Activated gamma-delta T cell (primary cell): ENCODE measurements at regions not wholly inside any gene's neighbourhood (a gene's known extent, or its start where the extent isn't known, plus 50 kb on each side); places are given as distances from the start of the nearest gene placed in this dataset.
"Not testable (repeated sequence)": the region's sequence is repeated elsewhere in the genome, so short reads cannot be mapped to it uniquely, and the experiment has no call there.

ENCODE experiments used
- DNase-seq: peaks from one replicate; lab custom pipeline; 2025; lab: John Stamatoyannopoulos, UW

GRCh38 chr11:134866215-134866614, 454.2 kb upstream of the B3GAT1 start:
- DNase-seq = no peak

DNA sequence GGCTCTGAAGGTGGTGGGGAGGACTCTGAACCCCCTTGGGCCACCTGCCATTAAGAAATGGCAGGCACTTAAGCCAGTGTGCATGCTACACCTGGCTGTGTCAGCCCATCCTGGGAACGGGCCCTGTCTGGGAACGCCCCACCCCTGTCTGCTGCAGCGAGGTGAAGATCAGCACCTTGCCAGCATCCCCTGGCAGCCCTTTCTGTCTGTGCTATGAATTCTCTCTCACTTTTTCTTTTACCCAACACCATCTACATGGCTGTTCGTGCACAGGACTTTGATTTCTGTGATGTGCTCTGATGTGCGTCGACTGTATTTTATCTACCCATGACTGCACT, 452.9 kb upstream of the B3GAT1 start:
- DNase-seq = no peak

- DNase-seq = no peak
Measured at GRCh38 chr11:134864233-134864967, 452.4 kb upstream of the B3GAT1 start.

DNA sequence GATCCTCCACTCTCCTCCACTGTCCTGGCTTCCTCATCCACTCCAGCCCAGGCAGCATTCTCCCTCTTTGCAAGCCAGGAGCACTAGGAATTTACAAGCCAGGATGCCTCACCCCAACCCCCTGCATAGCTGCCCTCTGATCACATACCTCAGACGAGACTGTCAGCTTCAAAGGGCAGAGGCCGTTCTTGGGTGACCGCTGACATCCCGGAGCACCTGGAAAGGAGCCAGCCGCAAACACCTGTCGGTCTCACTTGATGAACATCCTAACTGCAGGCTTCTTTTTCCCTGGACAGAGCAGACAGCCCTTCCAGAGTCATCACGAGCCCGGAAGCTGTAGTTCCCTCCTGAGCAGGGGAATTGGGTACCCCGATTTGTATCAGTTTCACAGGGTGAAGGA, 451.3 kb upstream of the B3GAT1 start:
- no peak for DNase-seq

- no peak for DNase-seq
Measured at GRCh38 chr11:134862587-134863195, 450.6 kb upstream of the B3GAT1 start.

DNA sequence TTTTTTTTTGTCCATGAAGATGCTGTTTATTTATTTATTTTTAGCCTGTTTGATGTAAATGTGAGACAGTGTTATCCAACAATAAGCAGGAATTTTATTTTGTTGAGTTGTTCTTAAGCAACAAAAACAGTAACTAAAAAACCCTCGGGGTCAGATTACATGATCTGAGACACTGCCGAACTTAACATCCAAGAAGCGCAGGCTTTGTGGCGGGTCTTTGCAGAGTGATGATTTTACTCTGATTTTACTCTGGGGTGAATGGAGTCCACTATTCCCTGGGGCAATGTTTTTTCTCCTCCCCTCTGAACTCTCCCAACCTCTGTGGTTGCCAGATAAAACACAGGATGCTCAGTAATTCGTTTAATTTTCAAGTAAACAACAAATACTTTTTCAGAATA, 450.1 kb upstream of the B3GAT1 start:
- no peak for DNase-seq

DNA sequence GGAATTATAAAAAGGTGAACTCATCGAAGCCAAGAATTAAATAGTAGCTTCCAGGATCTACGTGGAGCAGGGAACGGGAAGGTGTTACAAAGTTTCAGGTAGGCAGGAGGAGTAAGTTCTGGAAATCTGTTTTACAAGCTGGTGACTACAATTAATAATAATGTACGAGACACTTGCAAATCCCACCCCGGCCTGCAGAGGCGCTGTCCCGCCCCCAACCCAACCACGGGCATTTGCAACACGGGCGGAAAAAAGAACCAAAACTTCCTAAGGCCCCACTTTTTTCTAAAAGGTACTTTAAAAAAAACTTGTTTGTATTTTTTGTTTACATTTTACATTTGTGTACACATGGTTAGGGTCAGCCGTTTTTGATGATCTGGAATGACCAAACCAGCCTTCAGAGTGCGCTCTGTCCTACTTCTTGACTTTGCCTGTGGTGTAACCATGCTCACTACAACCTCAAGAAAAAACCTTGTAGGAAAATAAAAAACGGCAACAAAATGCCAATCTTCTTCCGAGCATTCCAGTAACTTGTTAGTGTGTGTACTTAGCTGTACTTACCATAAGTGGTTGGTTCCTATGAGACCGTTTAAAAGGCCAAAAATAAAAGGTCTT, 449.6 kb upstream of the B3GAT1 start:
- no peak for DNase-seq

- DNase-seq = no peak
Measured at GRCh38 chr11:134858783-134859480, 446.9 kb upstream of the B3GAT1 start.

DNA sequence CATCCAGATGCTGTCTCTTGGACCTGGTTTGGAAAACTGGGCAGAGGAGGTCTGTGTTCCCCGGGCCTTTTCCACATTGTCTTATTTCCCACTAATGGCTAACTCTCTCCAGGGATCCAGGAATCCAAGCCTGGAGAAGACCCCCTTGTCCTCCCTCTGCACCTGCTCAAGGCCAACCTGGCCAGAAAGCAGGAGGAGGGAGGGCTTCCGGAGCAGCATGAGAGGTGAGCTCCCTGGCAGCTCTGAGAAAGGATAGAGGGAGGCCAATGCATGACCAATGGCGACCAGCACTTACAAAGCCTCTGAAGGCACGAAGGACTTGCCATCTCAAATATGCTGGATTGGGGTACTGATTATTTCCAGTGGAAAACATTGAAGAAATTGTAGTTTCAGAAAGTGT, 445.0 kb upstream of the B3GAT1 start:
- DNase-seq = no peak

DNA sequence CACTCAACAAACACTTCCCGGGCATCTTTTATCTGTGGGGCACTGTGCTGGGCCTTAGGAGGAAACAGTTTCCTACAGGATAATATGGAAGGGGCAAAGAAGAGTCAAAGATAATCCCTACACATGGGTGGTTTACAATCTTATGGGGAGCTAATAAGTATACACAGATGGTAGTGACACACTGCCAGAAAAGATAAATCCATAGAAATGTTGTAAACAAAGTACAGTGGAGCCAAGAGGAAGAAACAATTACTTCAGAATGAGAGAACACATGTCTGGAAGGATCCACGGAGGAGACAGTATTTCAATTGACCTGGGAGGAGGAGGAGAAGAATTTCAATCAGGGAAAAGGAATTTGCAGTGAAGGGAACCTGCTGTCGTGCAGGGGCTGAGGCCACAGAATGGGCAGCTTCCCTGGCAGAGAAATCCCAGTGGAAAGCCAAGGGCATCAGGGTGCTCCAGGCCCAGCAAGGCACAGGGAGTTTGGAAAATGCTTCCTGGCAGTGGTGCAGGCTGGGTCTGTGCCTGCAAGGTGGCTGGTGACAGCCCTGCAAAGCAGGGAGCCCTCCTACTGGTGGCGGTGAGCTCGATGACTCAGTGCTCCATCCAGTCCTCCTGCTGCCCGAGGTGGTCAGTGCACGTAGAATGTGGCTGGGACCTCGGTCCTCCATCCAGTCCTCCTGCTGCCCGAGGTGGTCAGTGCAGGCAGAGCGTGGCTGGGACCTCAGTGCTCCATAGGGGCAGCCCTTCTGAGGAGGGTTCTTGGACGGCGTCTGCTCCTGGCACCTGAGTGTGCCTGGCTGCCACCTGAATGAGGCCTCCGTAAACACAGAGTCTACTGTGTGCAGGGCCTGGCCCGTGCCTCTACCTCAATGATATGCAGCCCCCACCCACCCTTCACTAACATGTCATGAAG, 444.3 kb upstream of the B3GAT1 start:
- no peak for DNase-seq

DNA sequence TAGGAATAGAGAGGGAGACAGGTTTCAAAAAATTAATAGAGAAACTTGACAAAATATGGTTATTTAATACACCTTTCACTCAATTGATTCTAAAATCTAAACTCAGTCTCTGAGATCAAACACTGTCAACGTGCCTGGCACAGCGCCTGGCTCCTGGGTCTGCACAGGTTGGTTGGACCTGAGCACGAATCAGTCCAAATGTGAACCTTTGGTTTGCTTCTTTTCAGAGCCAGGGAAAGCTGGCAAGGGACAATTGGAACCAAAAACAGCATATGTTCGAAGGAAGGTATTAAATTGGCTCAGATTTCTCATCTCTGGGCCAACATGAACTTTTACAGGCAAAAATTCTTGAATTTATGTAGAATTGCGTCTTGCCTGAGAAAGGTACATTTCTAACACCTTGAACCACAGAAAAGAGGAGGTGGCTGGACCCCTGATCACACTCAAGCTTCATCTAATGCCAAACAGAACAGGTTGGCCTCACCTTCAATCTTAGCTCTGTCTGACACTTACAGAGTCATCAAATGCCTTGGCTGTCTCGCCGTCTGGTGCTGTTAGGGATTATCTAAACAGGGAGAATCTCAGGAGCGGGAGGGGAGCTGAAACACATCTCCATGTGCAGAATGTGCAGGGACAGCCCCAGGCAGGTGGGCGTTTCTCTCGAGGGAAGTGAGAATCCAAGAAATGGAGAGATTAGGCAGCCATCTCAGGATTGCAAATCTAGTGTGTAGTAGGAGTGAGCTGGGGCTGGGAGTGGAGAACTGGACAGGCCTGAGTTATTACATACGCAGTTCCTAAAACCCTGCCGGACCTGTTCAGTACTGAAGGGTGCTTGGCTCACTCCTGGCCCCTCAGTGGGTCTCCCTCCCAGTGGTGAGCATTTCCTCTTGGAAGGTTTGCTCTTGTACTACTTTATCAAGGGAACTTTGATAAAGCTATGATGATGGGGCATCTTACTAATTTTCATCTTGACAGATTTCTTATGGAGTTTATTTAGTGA, 442.2 kb upstream of the B3GAT1 start:
- no peak for DNase-seq

DNA sequence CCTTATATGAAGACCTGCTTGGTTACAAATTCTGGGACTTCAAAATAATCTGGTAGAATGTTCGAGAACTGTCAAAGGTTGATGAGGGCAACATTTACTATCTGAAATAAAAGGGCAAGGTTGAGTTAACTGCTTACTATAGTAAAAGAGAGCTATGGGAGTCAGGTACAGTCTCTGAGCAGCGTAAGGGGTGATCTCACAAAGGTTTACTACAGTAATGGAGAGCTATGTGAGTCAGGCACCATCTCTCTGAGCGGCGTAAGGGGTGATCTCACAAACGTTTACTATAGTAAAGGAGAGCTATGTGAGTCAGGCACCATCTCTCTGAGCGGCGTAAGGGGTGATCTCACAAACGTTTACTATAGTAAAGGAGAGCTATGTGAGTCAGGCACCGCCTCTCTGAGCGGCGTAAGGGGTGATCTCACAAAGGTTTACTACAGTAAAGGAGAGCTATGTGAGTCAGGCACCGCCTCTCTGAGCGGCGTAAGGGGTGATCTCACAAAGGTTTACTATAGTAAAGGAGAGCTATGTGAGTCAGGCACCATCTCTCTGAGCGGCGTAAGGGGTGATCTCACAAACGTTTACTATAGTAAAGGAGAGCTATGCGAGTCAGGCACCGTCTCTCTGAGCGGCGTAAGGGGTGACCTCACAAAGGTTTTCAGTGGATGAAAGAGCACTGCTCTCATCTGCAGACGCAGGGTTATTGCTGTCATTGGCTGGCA, 439.6 kb upstream of the B3GAT1 start:
- not testable (repeated sequence) for DNase-seq

GRCh38 chr11:134850566-134850965, 438.5 kb upstream of the B3GAT1 start:
- DNase-seq = no peak

DNA sequence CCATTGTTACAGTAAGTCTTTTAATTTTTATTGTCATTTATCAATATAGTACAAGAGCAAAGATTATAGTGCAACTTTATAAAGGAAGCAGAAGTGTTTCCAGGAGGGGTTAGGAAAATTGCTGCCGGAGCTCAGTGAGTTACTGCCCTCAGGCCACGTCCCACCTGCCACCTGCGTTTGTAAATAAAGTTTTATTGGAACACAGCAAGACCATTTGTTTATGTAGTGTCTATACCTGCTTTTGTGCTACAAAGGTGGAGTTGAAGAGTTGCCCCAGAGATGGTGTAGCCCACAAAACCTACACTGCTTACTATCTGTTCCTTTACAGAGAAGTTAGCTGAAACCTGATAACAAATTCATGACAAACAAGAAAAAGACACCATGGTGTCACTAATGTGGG, 437.8 kb upstream of the B3GAT1 start:
- DNase-seq = no peak

GRCh38 chr11:134847083-134847715, 435.2 kb upstream of the B3GAT1 start:
- DNase-seq = no peak

- DNase-seq = no peak
Measured at GRCh38 chr11:134846328-134847082, 434.5 kb upstream of the B3GAT1 start.

DNA sequence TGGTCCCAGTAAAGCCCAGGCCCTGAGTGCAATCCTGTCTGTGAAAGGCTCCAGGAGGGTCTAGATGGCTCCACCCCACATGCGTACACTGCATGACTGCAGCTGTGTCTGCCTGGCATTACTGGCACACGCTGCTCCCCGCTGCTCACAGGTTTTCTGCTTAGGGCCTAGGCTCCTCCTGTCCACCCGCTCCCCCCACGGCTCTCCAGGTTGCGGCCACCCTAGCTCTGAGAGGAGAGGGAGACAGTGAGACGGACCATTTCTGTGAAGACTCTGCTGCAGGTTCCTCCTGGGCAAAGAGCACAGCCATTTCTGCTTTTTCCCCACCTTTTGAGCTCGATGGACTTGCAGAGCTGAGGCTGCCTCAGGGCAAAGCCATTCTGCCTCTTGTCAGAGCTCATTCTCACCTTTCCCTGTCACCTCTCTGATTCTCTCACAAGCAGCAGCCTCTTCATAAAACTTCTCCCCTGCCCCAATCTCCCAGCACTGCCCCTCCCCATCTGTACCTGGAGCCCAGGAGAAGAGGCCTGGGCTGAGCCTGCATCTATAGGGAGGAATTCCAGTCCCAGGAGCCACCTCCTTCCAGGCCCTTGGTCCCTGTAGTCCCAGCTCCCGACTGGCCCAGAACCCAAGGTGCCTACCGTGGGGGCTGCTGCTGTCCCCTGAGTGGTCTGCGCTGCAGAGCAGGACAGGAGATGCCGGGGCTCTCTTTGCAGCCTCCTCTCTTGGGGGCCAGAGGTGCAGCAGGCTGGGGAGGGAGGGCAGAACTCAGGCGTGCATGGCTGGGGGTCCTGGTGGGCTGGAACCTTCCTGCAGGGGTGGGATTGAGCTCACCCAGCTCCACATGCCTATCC, 433.7 kb upstream of the B3GAT1 start:
- DNase-seq = no peak

DNA sequence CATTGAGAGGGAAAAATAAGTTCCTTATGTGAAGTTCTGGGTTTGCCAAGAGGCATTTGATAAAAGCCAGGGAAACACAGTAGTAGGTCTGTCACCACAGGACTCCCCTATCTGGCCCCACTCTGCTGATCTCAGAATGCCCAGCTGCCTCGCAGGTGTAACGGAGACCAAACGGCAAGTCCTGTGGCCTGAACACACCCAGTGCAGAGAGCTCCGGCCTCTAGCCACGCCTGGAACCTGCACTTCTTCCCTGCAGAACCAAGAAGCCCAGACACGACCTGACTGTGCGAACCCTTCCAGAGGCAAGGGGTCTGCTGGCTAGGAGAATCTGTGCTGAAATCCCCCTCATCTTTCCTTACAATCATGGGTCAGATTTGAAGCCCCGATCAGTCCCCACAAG, 432.8 kb upstream of the B3GAT1 start:
- DNase-seq = no peak
